Mesendoderm (in vitro differentiated cells): ENCODE measurements at regions not wholly inside any gene's neighbourhood (a gene's known extent, or its start where the extent isn't known, plus 50 kb on each side); places are given as distances from the start of the nearest gene placed in this dataset.

ENCODE experiments used
- DNase-seq: peaks from one replicate; pipeline ENCODE4 v3.0.0; 2013
- H2AK5ac ChIP-seq: 2 replicates; pipeline ENCODE4 v1.6.1; 2013; ENCODE audit warnings: low read length, inconsistent platforms
- H2BK120ac ChIP-seq: 2 replicates; pipeline ENCODE4 v1.6.1; 2013; ENCODE audit warnings: low read depth, mild to moderate bottlenecking, low read length, moderate library complexity, mixed read lengths
- H2BK15ac ChIP-seq: replicated peaks from 2 replicates; pipeline ENCODE4 v1.6.1; 2013; ENCODE audit warnings: low read depth, mild to moderate bottlenecking, moderate library complexity
- H2BK5ac ChIP-seq: 2 replicates; pipeline ENCODE4 v1.6.1; 2013; ENCODE audit warnings: low read length, inconsistent platforms
- H3K18ac ChIP-seq: 2 replicates; pipeline ENCODE4 v1.6.1; 2013; ENCODE audit warnings: mild to moderate bottlenecking, low read length, mixed read lengths
- H3K23ac ChIP-seq: one replicate; pipeline ENCODE4 v1.6.1; 2013; ENCODE audit warnings: low read length
- H3K27ac ChIP-seq: 2 replicates; pipeline ENCODE4 v1.5.1; 2013; ENCODE audit warnings: low read depth, mild to moderate bottlenecking, inconsistent platforms, low read length, moderate library complexity
- H3K27me3 ChIP-seq: 2 replicates; pipeline ENCODE4 v1.6.1; 2013; ENCODE audit warnings: low read length, control low read depth, mild to moderate bottlenecking, inconsistent platforms; ENCODE audit not compliant: insufficient read depth, poor library complexity
- H3K36me3 ChIP-seq: 2 replicates; pipeline ENCODE4 v1.6.1; 2013; ENCODE audit warnings: low read length, inconsistent platforms; ENCODE audit not compliant: control insufficient read depth, insufficient read depth
- H3K4ac ChIP-seq: one replicate; pipeline ENCODE4 v1.6.1; 2013; ENCODE audit warnings: low read depth, mild to moderate bottlenecking, low read length, moderate library complexity
- H3K4me1 ChIP-seq: 2 replicates; pipeline ENCODE4 v1.6.1; 2013; ENCODE audit warnings: low read depth, low read length, inconsistent platforms; ENCODE audit not compliant: control insufficient read depth
- H3K4me2 ChIP-seq: 2 replicates; pipeline ENCODE4 v1.6.1; 2013; ENCODE audit warnings: low read length
- H3K4me3 ChIP-seq: 2 replicates; pipeline ENCODE4 v1.5.1; 2013; ENCODE audit warnings: mild to moderate bottlenecking, low read length
- H3K56ac ChIP-seq: one replicate; pipeline ENCODE4 v1.6.1; 2013; ENCODE audit warnings: low read length
- H3K79me1 ChIP-seq: 2 replicates; pipeline ENCODE4 v1.6.1; 2013; ENCODE audit warnings: low read length, inconsistent platforms
- H3K79me2 ChIP-seq: 2 replicates; pipeline ENCODE4 v1.6.1; 2013; ENCODE audit warnings: mild to moderate bottlenecking, low read length; ENCODE audit not compliant: control insufficient read depth, insufficient read depth
- H3K9ac ChIP-seq: 2 replicates; pipeline ENCODE4 v1.6.1; 2013; ENCODE audit warnings: low read length, inconsistent platforms
- H4K5ac ChIP-seq: one replicate; pipeline ENCODE4 v1.6.1; 2013; ENCODE audit warnings: low read length
- H4K8ac ChIP-seq: one replicate; pipeline ENCODE4 v1.6.1; 2013; ENCODE audit warnings: low read depth, mild to moderate bottlenecking, control low read depth, low read length, moderate library complexity
- WGBS: extraction: QIAGEN DNeasy Blood & Tissue Kit; methylation state at CpG from one replicate; pipeline ENCODE4 v1.1.7; 2013; ENCODE audit warnings: low lambda C conversion rate, missing lambda C conversion rate; ENCODE audit not compliant: insufficient coverage; ENCODE audit errors: extremely low coverage; 5-methylcytosine and 5-hydroxymethylcytosine counted together

GRCh38 chr3:66597308-66597863 lies 96.6 kb upstream of the LRIG1 start:
- Histone ChIP-seq H3K27me3 (no peaks in the 10 kb centered on the region), H2BK15ac (no peak overlapping the region), H3K23ac (no peak overlapping the region), H2BK120ac (no peak overlapping the region), H3K4ac (no peak overlapping the region), H2AK5ac (no peak overlapping the region), H3K36me3 (no peaks in the 10 kb centered on the region), H3K27ac (no peak overlapping the region), H3K56ac (no peak overlapping the region), H3K4me1 (peaks cover 4% of the 10 kb centered on the region), H2BK5ac (no peak overlapping the region), H4K8ac (no peak overlapping the region), H3K79me2 (no peaks in the 10 kb centered on the region), H3K4me2 (no peak overlapping the region), H3K18ac (no peak overlapping the region), H3K9ac (no peak overlapping the region), H3K79me1 (no peaks in the 10 kb centered on the region), H4K5ac (no peak overlapping the region), H3K4me3 (no peak overlapping the region)
- DNase-seq, result peak; percentile 36
- no CpG with 5 or more reads among the region's 5 CpGs for WGBS

- no peak overlapping the region for H3K4me3 ChIP-seq
- peaks cover 2% of the 10 kb centered on the region for H3K4me1 ChIP-seq
- no peak overlapping the region for H2AK5ac ChIP-seq
- H3K79me1 ChIP-seq, result no peaks in the 10 kb centered on the region
- no CpG with 5 or more reads among the region's 6 CpGs for WGBS
- DNase-seq, result no peak
- no peak overlapping the region for H2BK5ac ChIP-seq
- H3K79me2 ChIP-seq, result no peaks in the 10 kb centered on the region
- no peaks in the 10 kb centered on the region for H3K27me3 ChIP-seq
- no peaks in the 10 kb centered on the region for H3K36me3 ChIP-seq
- H2BK15ac ChIP-seq, result no peak overlapping the region
- H3K27ac ChIP-seq, result no peak overlapping the region
- H3K18ac ChIP-seq, result no peak overlapping the region
- H3K9ac ChIP-seq, result no peak overlapping the region
- H3K23ac ChIP-seq, result no peak overlapping the region
- no peak overlapping the region for H3K4ac ChIP-seq
- no peak overlapping the region for H3K56ac ChIP-seq
- H2BK120ac ChIP-seq, result no peak overlapping the region
- H3K4me2 ChIP-seq, result no peak overlapping the region
- H4K5ac ChIP-seq, result no peak overlapping the region
- H4K8ac ChIP-seq, result no peak overlapping the region
Observed at GRCh38 chr3:66598168-66598567, 97.3 kb upstream of the LRIG1 start.

GRCh38 chr3:66602237-66602636 lies 101.4 kb upstream of the LRIG1 start:
- DNase-seq, result no peak
- no peak overlapping the region for H3K4me2 ChIP-seq
- no peak overlapping the region for H3K9ac ChIP-seq
- H4K8ac ChIP-seq, result no peak overlapping the region
- H3K79me2 ChIP-seq, result no peaks in the 10 kb centered on the region
- WGBS, result 100% methylated on average over 1 of the region's 4 CpGs
- no peak overlapping the region for H4K5ac ChIP-seq
- H3K27ac ChIP-seq, result no peak overlapping the region
- H2BK15ac ChIP-seq, result no peak overlapping the region
- H3K23ac ChIP-seq, result no peak overlapping the region
- no peak overlapping the region for H2BK120ac ChIP-seq
- H3K4me1 ChIP-seq, result no peaks in the 10 kb centered on the region
- H2AK5ac ChIP-seq, result no peak overlapping the region
- H3K56ac ChIP-seq, result no peak overlapping the region
- H3K27me3 ChIP-seq, result no peaks in the 10 kb centered on the region
- no peaks in the 10 kb centered on the region for H3K79me1 ChIP-seq
- no peaks in the 10 kb centered on the region for H3K36me3 ChIP-seq
- no peak overlapping the region for H3K4ac ChIP-seq
- H2BK5ac ChIP-seq, result no peak overlapping the region
- no peak overlapping the region for H3K4me3 ChIP-seq
- H3K18ac ChIP-seq, result no peak overlapping the region

- Histone ChIP-seq H3K79me2 (no peaks in the 10 kb centered on the region), H3K4me2 (no peak overlapping the region), H3K4ac (no peak overlapping the region), H2BK5ac (no peak overlapping the region), H3K4me3 (no peak overlapping the region), H3K4me1 (no peaks in the 10 kb centered on the region), H3K27me3 (no peaks in the 10 kb centered on the region), H4K8ac (no peak overlapping the region), H2BK120ac (no peak overlapping the region), H3K79me1 (no peaks in the 10 kb centered on the region), H3K56ac (no peak overlapping the region), H3K9ac (no peak overlapping the region), H2BK15ac (no peak overlapping the region), H3K27ac (no peak overlapping the region), H3K18ac (no peak overlapping the region), H4K5ac (no peak overlapping the region), H2AK5ac (no peak overlapping the region), H3K36me3 (no peaks in the 10 kb centered on the region), H3K23ac (no peak overlapping the region)
- DNase-seq, result no peak
- WGBS, result no CpG with 5 or more reads among the region's 5 CpGs
Observed at GRCh38 chr3:66602691-66603090, 101.9 kb upstream of the LRIG1 start.

DNA sequence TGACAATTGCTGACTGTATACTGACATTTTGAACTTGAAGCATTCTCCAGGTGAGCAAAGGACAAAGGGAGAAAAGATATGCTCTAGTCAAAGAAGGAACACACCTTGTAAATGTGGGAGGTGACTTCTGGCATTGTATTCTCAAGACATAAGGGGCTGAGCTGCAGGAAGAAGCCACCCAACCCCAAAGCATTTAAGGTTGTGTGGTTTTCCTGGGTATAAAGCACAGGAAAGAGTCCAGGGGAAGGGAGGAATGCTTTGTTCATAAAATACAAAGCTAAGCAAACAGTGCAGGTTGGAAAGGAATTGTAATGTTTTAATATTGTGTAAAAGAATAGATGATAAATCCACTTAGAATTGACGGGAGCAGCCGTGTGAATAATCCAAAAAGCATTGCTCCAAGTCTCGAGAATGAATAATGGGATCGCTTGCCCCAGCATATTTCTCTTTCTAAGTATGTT lies 102.4 kb upstream of the LRIG1 start:
- Histone ChIP-seq H2BK15ac (no peak overlapping the region), H4K5ac (no peak overlapping the region), H3K23ac (no peak overlapping the region), H3K27ac (no peak overlapping the region), H4K8ac (no peak overlapping the region), H3K36me3 (no peaks in the 10 kb centered on the region), H3K4me2 (no peak overlapping the region), H3K4ac (no peak overlapping the region), H2BK120ac (no peak overlapping the region), H3K79me1 (no peaks in the 10 kb centered on the region), H3K56ac (no peak overlapping the region), H3K79me2 (no peaks in the 10 kb centered on the region), H3K9ac (no peak overlapping the region), H2AK5ac (no peak overlapping the region), H3K4me3 (no peak overlapping the region), H3K4me1 (no peaks in the 10 kb centered on the region), H3K27me3 (no peaks in the 10 kb centered on the region), H3K18ac (no peak overlapping the region), H2BK5ac (no peak overlapping the region)
- 100% methylated on average over 2 of the region's 4 CpGs for WGBS
- no peak for DNase-seq

GRCh38 chr3:66604481-66604880 lies 103.7 kb upstream of the LRIG1 start:
- no peak overlapping the region for H3K18ac ChIP-seq
- no peak overlapping the region for H3K9ac ChIP-seq
- H3K4me3 ChIP-seq, result no peak overlapping the region
- no peak overlapping the region for H3K4ac ChIP-seq
- no peak overlapping the region for H2BK5ac ChIP-seq
- DNase-seq, result no peak
- H3K23ac ChIP-seq, result no peak overlapping the region
- no peak overlapping the region for H4K8ac ChIP-seq
- no peak overlapping the region for H3K56ac ChIP-seq
- H3K4me1 ChIP-seq, result no peaks in the 10 kb centered on the region
- no peak overlapping the region for H2BK120ac ChIP-seq
- no peak overlapping the region for H2BK15ac ChIP-seq
- H2AK5ac ChIP-seq, result no peak overlapping the region
- WGBS, result no CpG with 5 or more reads among the region's 1 CpG
- no peak overlapping the region for H3K4me2 ChIP-seq
- H3K79me1 ChIP-seq, result no peaks in the 10 kb centered on the region
- H3K27me3 ChIP-seq, result no peaks in the 10 kb centered on the region
- no peaks in the 10 kb centered on the region for H3K79me2 ChIP-seq
- H3K27ac ChIP-seq, result no peak overlapping the region
- H4K5ac ChIP-seq, result no peak overlapping the region
- no peaks in the 10 kb centered on the region for H3K36me3 ChIP-seq
